CD14-positive monocyte (primary cell): ENCODE measurements at regions not wholly inside any gene's neighbourhood (a gene's known extent, or its start where the extent isn't known, plus 50 kb on each side); places are given as distances from the start of the nearest gene placed in this dataset.
A peak's percentile ranks its signal among the peaks of the same experiment; 100 is the strongest.

Experiments used
- DNase-seq, 3 donors: peaks; one replicate each; pipeline ENCODE4 v3.0.0-alpha.2; 2011 to 2022
- H2AFZ ChIP-seq: 2 replicates; pipeline ENCODE4 v1.6.0; 2012; ENCODE audit warnings: mild to moderate bottlenecking, low read depth, low read length, inconsistent platforms; ENCODE audit not compliant: insufficient read depth, poor library complexity, severe bottlenecking
- H3K27ac ChIP-seq, 2 donors: 1 replicate in 1 of 2; 2 replicates in 1 of 2; pipeline ENCODE4 v1.5.1; 2012 to 2013; ENCODE audit warnings: low read length in 2 of 2, control low read depth in 1 of 2, inconsistent platforms in 1 of 2, low read depth in 1 of 2, mild to moderate bottlenecking in 1 of 2
- H3K27me3 ChIP-seq, 2 donors: one replicate each; pipeline versions ENCODE4 v1.6.0 to v1.6.1; 2011 to 2013; ENCODE audit warnings: low read length in 2 of 2; ENCODE audit not compliant: control insufficient read depth in 2 of 2, insufficient read depth in 2 of 2
- H3K36me3 ChIP-seq, 2 donors: replicated peaks in 1 of 2; 1 replicate in 1 of 2; 2 replicates in 1 of 2; pipeline versions ENCODE4 v1.5.1 to v1.6.1; 2012 to 2013; ENCODE audit warnings: low read length in 2 of 2, control low read depth in 1 of 2, inconsistent platforms in 1 of 2, mild to moderate bottlenecking in 1 of 2; ENCODE audit not compliant: insufficient read depth in 2 of 2, control insufficient read depth in 1 of 2
- H3K4me1 ChIP-seq, 2 donors: 1 replicate in 1 of 2; 2 replicates in 1 of 2; pipeline versions ENCODE4 v1.5.1 to v1.6.1; 2012 to 2013; ENCODE audit warnings: low read length in 2 of 2, control low read depth in 1 of 2, inconsistent platforms in 1 of 2, mild to moderate bottlenecking in 1 of 2, moderate library complexity in 1 of 2; ENCODE audit not compliant: insufficient read depth in 2 of 2, control insufficient read depth in 1 of 2
- H3K4me2 ChIP-seq: replicated peaks from 2 replicates; pipeline ENCODE3; 2012; ENCODE audit warnings: low read length, moderate library complexity, mild to moderate bottlenecking; ENCODE audit not compliant: poor library complexity, severe bottlenecking; ENCODE audit errors: extremely low read depth
- H3K4me3 ChIP-seq, 3 experiments: fragments of 200-600 bp in 1 of 3; sonication (generic) in 1 of 3; replicated peaks in 1 of 3; 1 replicate in 2 of 3; 2 replicates in 1 of 3; pipeline ENCODE4 v1.5.1; 2011 to 2013; ENCODE audit warnings: low read length in 3 of 3, mild to moderate bottlenecking in 3 of 3, control low read depth in 2 of 3, low read depth in 2 of 3, inconsistent platforms in 1 of 3, moderate library complexity in 1 of 3
- H3K79me2 ChIP-seq: 2 replicates; pipeline ENCODE4 v1.6.0; 2012; ENCODE audit warnings: mild to moderate bottlenecking, control low read depth, inconsistent platforms, low read length, moderate library complexity; ENCODE audit not compliant: insufficient read depth
- H3K9ac ChIP-seq: 2 replicates; pipeline ENCODE4 v1.6.0; 2017; ENCODE audit warnings: low read length, mild to moderate bottlenecking; ENCODE audit not compliant: insufficient read depth, poor library complexity, severe bottlenecking
- H3K9me3 ChIP-seq, 2 donors: replicated peaks in 1 of 2; 1 replicate in 1 of 2; 2 replicates in 1 of 2; pipeline versions ENCODE4 v1.5.1 to v1.6.1; 2012 to 2013; ENCODE audit warnings: low read length in 2 of 2, control low read depth in 1 of 2; ENCODE audit not compliant: control insufficient read depth in 1 of 2, insufficient read depth in 1 of 2
- H4K20me1 ChIP-seq: 2 replicates; pipeline ENCODE4 v1.6.0; 2012; ENCODE audit warnings: mild to moderate bottlenecking, low read length, control low read depth, moderate library complexity; ENCODE audit not compliant: insufficient read depth
- H3K27ac Mint-ChIP-seq, 7 donors: one replicate each; pipeline ENCODE4 v1.8.0; 2020; ENCODE audit warnings: mild to moderate bottlenecking in 7 of 7, mixed read lengths in 7 of 7, moderate library complexity in 6 of 7, inconsistent platforms in 2 of 7
- H3K27me3 Mint-ChIP-seq, 3 donors: one replicate each; pipeline ENCODE4 v1.8.0; 2021 to 2022; ENCODE audit warnings: low read depth in 3 of 3, mild to moderate bottlenecking in 3 of 3, mixed read lengths in 3 of 3, moderate library complexity in 3 of 3, inconsistent platforms in 1 of 3
- H3K36me3 Mint-ChIP-seq, 2 donors: one replicate each; pipeline ENCODE4 v1.8.0; 2020; ENCODE audit warnings: mixed read lengths in 2 of 2, inconsistent platforms in 1 of 2, mild to moderate bottlenecking in 1 of 2
- H3K4me1 Mint-ChIP-seq: one replicate; pipeline ENCODE4 v1.8.0; 2020; ENCODE audit warnings: mild to moderate bottlenecking, mixed read lengths
- H3K4me3 Mint-ChIP-seq, 2 donors: one replicate each; pipeline ENCODE4 v1.8.0; 2020; ENCODE audit warnings: mild to moderate bottlenecking in 2 of 2, mixed read lengths in 2 of 2, moderate library complexity in 1 of 2
- H3K9me3 Mint-ChIP-seq, 7 donors: one replicate each; pipeline ENCODE4 v1.8.0; 2020 to 2022; ENCODE audit warnings: mixed read lengths in 7 of 7, mild to moderate bottlenecking in 6 of 7, moderate library complexity in 6 of 7, inconsistent platforms in 2 of 7
- WGBS: methylation state at CpG from one replicate; pipeline ENCODE4 v1.1.5; 2013; ENCODE audit warnings: missing lambda C conversion rate; ENCODE audit not compliant: insufficient coverage; 5-methylcytosine and 5-hydroxymethylcytosine counted together
- intact Hi-C, 2 donors: fragments of 100-400 bp; cut with micrococcal nuclease; formaldehyde crosslinking; loops; one replicate each; pipeline versions ENCODE4 v1.15.0 to v1.15.1; 2023
- TF ChIP-seq, protein P1 (sequence below): fragments of 200-600 bp; IDR thresholded peaks from one replicate; pipeline ENCODE4 v1.8.0; 2022; ENCODE audit warnings: antibody characterized with exemption, mild to moderate bottlenecking

GRCh38 chr17:51456942-51457341 lies 196.6 kb downstream of the UTP18 start:
- Mint-ChIP-seq H3K27me3 (peaks cover 0 to 6% (median 0%) of the 10 kb centered on the region in 3 donors), H3K9me3 (peaks cover 0 to 2% (median 0%) of the 10 kb centered on the region in 7 donors), H3K36me3 (no peaks in the 10 kb centered on the region), H3K27ac (no peak overlapping the region), H3K4me3 (no peak overlapping the region), H3K4me1 (no peaks in the 10 kb centered on the region)
- DNase-seq, result no peak
- Histone ChIP-seq H3K4me3 (no peak overlapping the region), H4K20me1 (no peaks in the 10 kb centered on the region), H3K4me2 (no peak overlapping the region), H2AFZ (no peak overlapping the region), H3K9ac (no peak overlapping the region), H3K36me3 (no peaks in the 10 kb centered on the region), H3K27me3 (no peaks in the 10 kb centered on the region), H3K4me1 (no peaks in the 10 kb centered on the region), H3K27ac (no peak overlapping the region), H3K9me3 (no peaks in the 10 kb centered on the region), H3K79me2 (no peaks in the 10 kb centered on the region)
- intact Hi-C loops, result no loop called here
- TF ChIP-seq, protein P1, sequence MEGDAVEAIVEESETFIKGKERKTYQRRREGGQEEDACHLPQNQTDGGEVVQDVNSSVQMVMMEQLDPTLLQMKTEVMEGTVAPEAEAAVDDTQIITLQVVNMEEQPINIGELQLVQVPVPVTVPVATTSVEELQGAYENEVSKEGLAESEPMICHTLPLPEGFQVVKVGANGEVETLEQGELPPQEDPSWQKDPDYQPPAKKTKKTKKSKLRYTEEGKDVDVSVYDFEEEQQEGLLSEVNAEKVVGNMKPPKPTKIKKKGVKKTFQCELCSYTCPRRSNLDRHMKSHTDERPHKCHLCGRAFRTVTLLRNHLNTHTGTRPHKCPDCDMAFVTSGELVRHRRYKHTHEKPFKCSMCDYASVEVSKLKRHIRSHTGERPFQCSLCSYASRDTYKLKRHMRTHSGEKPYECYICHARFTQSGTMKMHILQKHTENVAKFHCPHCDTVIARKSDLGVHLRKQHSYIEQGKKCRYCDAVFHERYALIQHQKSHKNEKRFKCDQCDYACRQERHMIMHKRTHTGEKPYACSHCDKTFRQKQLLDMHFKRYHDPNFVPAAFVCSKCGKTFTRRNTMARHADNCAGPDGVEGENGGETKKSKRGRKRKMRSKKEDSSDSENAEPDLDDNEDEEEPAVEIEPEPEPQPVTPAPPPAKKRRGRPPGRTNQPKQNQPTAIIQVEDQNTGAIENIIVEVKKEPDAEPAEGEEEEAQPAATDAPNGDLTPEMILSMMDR, result no peak
- no CpG with 5 or more reads among the region's 1 CpG for WGBS

- no peaks in the 10 kb centered on the region for H3K36me3 ChIP-seq
- no peak overlapping the region for H3K9ac ChIP-seq
- no peaks in the 10 kb centered on the region for H3K79me2 ChIP-seq
- 49% methylated on average over 8 of the region's 11 CpGs for WGBS
- Mint-ChIP-seq H3K4me1 (no peaks in the 10 kb centered on the region), H3K9me3 (peaks cover 0 to 2% (median 0%) of the 10 kb centered on the region in 7 donors), H3K36me3 (no peaks in the 10 kb centered on the region), H3K27ac (no peak overlapping the region), H3K27me3 (peaks cover 1 to 5% (median 4%) of the 10 kb centered on the region in 3 donors), H3K4me3 (no peak overlapping the region)
- intact Hi-C loops, result no loop called here
- TF ChIP-seq, protein P1, result peak; percentile 93
- no peaks in the 10 kb centered on the region for H4K20me1 ChIP-seq
- H3K27me3 ChIP-seq, result no peaks in the 10 kb centered on the region
- no peak overlapping the region for H3K27ac ChIP-seq
- no peak overlapping the region for H3K4me2 ChIP-seq
- no peaks in the 10 kb centered on the region for H3K9me3 ChIP-seq
- no peaks in the 10 kb centered on the region for H3K4me1 ChIP-seq
- peak in 2 of 3 donors; percentile 10 to 15 for DNase-seq
- H2AFZ ChIP-seq, result no peak overlapping the region
- no peak overlapping the region for H3K4me3 ChIP-seq
These were observed 201.2 kb downstream of the UTP18 start for GRCh38 chr17:51461578-51462004.
